BJ (cell line): ENCODE measurements at regions not wholly inside any gene's neighbourhood (a gene's known extent, or its start where the extent isn't known, plus 50 kb on each side); places are given as distances from the start of the nearest gene placed in this dataset.
A peak's percentile ranks its signal among the peaks of the same experiment; 100 is the strongest.

Source experiments
- CTCF ChIA-PET: fragments of 350-600 bp; formaldehyde crosslinking; extraction: SDS; loops from one replicate; lab custom pipeline; 2021; ENCODE audit warnings: antibody characterized with exemption, inconsistent platforms; lab: Yijun Ruan, JAX
- POLR2A ChIA-PET: fragments of 300-600 bp; sonication (Branson Sonifier 250); formaldehyde crosslinking; extraction: SDS; loops from one replicate; lab custom pipeline; 2021; ENCODE audit warnings: antibody characterized with exemption; lab: Charles Lee
- DNase-seq: peaks from one replicate; pipeline ENCODE4 v3.0.0-alpha.2; 2011; ENCODE audit warnings: low read depth
- H3K27me3 ChIP-seq: 2 replicates; pipeline ENCODE4 v1.6.0; 2011; ENCODE audit warnings: low read length; ENCODE audit not compliant: control insufficient read depth, insufficient read depth
- H3K36me3 ChIP-seq: 2 replicates; pipeline ENCODE4 v1.5.1; 2011; ENCODE audit warnings: low read length; ENCODE audit not compliant: control insufficient read depth, insufficient read depth
- H3K4me3 ChIP-seq: 2 replicates; pipeline ENCODE4 v1.5.1; 2011; ENCODE audit warnings: low read depth, mild to moderate bottlenecking, control low read depth, low read length
- TF ChIP-seq, protein P1 (sequence below): IDR thresholded peaks from 2 replicates; pipeline ENCODE4 v1.5.1; 2011; ENCODE audit warnings: low read depth, mild to moderate bottlenecking, control low read depth, inconsistent platforms, low read length, moderate library complexity; ENCODE audit not compliant: insufficient read depth

DNA sequence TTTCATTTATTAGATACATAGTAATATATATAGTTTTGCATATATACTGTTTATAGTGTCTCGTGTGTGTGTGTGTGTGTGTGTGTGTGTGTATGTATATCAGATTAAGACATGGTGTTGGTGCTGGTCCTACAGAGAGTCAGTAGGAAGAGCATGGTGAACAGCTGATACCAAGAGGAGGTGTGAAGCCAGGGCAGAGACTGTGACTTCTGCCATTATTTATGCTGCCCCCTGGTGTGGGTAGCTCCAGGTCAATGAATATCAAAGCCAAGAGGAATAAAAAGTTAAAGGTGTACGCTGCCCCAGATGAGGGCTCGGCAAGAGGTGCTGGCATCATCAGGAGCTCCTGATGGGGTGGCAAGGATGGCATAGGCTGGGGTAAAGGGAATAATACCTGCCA, 299.5 kb upstream of the RASGRP1 start:
- Histone ChIP-seq H3K36me3 (no peaks in the 10 kb centered on the region), H3K27me3 (no peaks in the 10 kb centered on the region), H3K4me3 (no peak overlapping the region)
- POLR2A ChIA-PET = interaction anchor here (0.6 to 1.0 kb wide), 5 partner anchors 43 to 397 kb away, joined by 3 to 4 read pairs (median 3); no protein-coding TSS in a partner anchor
- CTCF ChIA-PET = interaction anchor here (0.6 to 2.5 kb wide), 6 partner anchors 9 to 160 kb away, joined by 3 to 9 read pairs (median 7); no protein-coding TSS in a partner anchor
- TF ChIP-seq, protein P1, sequence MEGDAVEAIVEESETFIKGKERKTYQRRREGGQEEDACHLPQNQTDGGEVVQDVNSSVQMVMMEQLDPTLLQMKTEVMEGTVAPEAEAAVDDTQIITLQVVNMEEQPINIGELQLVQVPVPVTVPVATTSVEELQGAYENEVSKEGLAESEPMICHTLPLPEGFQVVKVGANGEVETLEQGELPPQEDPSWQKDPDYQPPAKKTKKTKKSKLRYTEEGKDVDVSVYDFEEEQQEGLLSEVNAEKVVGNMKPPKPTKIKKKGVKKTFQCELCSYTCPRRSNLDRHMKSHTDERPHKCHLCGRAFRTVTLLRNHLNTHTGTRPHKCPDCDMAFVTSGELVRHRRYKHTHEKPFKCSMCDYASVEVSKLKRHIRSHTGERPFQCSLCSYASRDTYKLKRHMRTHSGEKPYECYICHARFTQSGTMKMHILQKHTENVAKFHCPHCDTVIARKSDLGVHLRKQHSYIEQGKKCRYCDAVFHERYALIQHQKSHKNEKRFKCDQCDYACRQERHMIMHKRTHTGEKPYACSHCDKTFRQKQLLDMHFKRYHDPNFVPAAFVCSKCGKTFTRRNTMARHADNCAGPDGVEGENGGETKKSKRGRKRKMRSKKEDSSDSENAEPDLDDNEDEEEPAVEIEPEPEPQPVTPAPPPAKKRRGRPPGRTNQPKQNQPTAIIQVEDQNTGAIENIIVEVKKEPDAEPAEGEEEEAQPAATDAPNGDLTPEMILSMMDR = no peak
- no peak for DNase-seq

DNA sequence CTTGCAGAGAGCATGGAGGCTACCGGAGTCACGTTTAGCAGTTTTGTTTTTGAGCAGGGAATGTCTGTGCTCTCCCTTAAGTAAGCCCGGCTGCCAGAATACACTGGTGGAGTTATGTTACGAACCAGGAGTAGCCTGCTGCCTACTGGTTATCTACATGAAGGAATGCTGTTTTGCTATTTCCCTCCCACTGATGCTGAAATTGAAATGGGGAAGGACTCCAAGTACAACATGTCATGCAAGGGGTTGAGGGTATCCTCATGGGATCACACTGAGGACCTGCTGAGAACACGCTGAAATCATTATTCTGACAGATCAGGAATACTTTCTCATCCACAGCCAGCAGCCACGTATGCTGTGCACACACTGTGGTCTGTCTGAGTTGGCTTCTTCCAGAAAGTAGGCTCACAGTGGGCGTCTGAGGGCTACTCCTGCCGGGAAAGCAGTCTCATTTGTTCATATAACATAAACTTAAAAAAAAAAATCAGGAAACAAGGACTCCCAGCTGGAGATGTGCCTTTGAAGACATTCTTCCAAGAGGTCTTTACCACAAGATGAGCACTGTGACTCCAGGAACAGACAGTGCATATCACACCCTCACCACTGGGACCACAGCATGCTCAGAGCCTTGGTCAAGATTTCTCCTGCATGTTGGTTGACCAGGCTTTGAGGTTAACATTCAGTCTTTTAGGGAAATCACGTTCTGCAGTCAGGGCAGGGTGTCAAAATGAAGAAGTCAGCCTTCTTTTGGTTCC, 300.4 kb upstream of the RASGRP1 start:
- TF ChIP-seq, protein P1 = 0 out of 2 replicates have a peak, but pooled peaks have one; percentile 18
- no peak overlapping the region for H3K4me3 ChIP-seq
- peak; percentile 67 for DNase-seq
- ChIA-PET CTCF (interaction anchor here (0.7 to 2.5 kb wide), 7 partner anchors 8 to 570 kb away, joined by 3 to 9 read pairs (median 7); no protein-coding TSS in a partner anchor), POLR2A (no interaction called here)
- no peaks in the 10 kb centered on the region for H3K36me3 ChIP-seq
- H3K27me3 ChIP-seq = no peaks in the 10 kb centered on the region

DNA sequence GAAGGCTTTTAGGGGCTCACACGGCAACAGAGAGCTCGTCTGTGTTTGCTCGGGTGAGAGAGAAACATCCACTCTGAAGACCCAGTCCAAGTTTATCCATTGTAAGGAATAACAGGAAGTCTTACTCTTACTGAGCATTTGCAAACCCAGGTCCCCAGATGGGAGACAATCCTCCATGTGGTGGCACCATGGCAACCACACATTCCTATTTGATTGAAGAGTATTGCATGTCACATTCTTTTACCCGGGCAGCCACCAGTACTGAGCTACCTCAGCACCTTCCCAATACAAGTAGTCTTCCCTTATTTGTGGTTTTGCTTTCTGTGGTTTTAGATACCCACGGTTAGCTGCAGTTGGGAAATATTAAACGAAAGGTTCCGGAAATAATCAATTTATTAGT, 302.9 kb upstream of the RASGRP1 start:
- no peak for DNase-seq
- TF ChIP-seq, protein P1 = no peak
- POLR2A ChIA-PET = interaction anchor here (0.5 to 1.0 kb wide), 5 partner anchors 21 to 442 kb away, joined by 3 to 4 read pairs (median 3); no protein-coding TSS in a partner anchor
- Histone ChIP-seq H3K27me3 (no peaks in the 10 kb centered on the region), H3K36me3 (no peaks in the 10 kb centered on the region), H3K4me3 (no peak overlapping the region)
- CTCF ChIA-PET = interaction anchor here (0.6 to 1.0 kb wide), 3 partner anchors 13 to 33 kb away, joined by 3 read pairs; no protein-coding TSS in a partner anchor

DNA sequence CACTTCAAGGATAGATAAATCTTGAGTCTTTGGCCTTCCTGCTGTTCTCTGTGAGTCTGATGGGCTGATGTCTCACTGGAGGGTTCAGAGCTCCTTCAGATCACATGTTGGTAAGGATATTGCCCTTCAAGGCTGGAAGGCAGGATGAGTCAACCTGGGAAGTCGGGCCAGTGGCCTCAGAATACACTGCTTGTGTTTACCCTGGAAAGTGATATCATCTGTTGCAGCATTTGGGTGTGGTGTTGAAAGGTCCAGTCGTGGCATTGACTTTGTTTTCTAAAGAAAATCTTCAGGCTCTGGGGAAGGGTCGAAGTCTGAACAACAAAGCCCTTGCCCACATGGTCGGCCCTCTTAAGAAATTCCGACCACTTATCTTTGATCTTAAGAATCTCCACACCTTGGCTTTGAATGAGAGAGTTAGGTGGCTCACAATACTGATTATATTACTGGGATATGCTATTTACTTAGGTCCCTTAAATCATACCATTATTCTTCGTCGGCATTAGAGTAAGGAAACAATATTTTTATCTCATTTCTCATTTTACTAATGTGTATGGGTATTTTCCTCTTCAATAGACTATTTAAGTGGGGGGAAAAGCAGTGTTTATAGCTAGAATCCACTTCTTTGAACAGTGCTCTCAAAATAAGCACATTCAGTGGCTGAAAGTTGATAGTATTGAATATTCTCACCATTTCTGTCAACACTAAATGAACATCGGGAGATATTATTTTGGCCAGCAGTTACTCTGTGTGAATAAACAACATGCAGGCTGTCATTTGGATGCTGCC, 303.9 kb upstream of the RASGRP1 start:
- no peaks in the 10 kb centered on the region for H3K27me3 ChIP-seq
- TF ChIP-seq, protein P1 = no peak
- DNase-seq = peak; percentile 84
- ChIA-PET POLR2A (interaction anchor here (0.5 to 1.0 kb wide), 4 partner anchors 21 to 441 kb away, joined by 3 to 4 read pairs (median 3); no protein-coding TSS in a partner anchor), CTCF (interaction anchor here (0.6 to 1.0 kb wide), 2 partner anchors 27 to 32 kb away, joined by 3 read pairs; no protein-coding TSS in a partner anchor)
- no peaks in the 10 kb centered on the region for H3K36me3 ChIP-seq
- H3K4me3 ChIP-seq = no peak overlapping the region
